HK-2 (cell line): ENCODE measurements at regions not wholly inside any gene's neighbourhood (a gene's known extent, or its start where the extent isn't known, plus 50 kb on each side); places are given as distances from the start of the nearest gene placed in this dataset.
"Not testable (repeated sequence)": the region's sequence is repeated elsewhere in the genome, so short reads cannot be mapped to it uniquely, and the experiment has no call there.

Experiments
- DNase-seq: peaks from one replicate; pipeline ENCODE4 v3.0.0-alpha.2; 2018; ENCODE audit not compliant: unreplicated experiment

- no peak for DNase-seq
Measured at GRCh38 chr3:103968131-103968530, 1398.6 kb upstream of the ALCAM start.

- DNase-seq, result no peak
Measured at GRCh38 chr3:103968751-103969150, 1398.0 kb upstream of the ALCAM start.

DNA sequence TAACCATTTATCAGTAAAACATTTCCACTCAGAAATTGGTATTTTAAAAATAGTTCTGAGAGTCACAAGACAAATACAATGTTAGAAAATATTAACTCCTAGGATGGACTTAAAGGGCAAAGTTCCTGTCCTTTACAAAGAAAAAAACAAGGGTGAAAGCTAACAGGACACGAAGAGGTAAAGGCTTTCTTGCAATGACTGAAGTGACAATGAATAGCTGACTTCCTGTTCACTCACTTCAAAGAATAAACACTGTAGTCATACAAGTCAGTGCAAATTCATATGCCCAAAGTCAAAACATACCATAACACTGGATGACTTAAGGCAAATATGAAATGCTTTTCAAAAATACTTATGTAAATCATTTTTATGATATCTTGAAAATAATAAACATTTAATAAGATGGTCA is 1389.8 kb upstream of the ALCAM start:
- no peak for DNase-seq

DNA sequence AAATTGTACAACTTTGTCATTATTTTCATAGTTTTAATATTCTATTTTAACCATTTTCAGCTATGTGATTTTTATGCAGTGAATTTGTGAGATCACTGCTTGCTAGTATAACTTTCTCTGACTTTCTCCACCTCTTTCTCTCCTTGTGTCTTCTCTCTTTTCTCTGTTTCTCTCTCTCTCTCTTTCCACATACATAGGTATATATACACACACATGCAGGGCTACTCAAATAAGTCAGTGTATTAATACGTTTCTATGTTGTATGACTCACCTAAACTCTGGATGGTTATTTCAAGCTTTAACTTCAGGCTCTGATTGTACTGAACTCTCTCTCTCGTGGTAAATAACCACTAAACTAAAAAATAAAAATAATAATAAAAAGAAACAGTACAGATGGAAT is 1389.3 kb upstream of the ALCAM start:
- DNase-seq, result no peak

DNA sequence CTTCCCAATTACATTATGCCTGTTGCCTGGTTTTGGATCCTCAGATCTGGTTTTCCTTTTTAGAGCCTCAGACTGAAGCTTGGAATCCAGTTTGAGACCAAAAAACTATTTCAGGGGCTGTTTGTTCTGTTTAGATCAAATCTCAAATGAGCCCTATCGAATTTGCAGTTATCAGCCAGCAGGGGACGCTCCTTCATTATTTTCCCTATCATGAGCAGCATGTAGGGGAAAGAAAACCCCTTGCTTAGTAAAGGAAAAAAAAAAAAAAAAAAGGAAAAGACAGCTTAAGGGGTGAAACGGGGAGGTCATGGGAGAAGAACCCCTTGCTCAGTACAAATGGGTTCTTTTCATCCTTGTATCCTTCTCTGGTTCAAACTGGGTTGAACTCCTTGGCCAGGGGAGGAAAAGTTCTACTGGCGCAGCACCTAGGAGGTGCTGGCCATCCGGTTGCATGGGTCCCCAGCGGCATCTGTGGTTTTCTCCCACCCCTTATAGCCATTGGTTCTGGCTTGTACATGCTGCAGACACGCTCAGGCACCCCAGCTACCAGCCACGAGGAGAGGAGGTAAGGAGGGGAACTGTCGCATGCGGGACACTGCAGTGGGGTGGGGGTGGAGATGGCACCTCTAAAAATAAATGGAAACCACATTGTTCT is 1375.1 kb upstream of the ALCAM start:
- DNase-seq, result peak; percentile 16

- no peak for DNase-seq
Measured at GRCh38 chr3:103992469-103992868, 1374.2 kb upstream of the ALCAM start.

- DNase-seq, result no peak
Measured at GRCh38 chr3:104004956-104005355, 1361.8 kb upstream of the ALCAM start.

GRCh38 chr3:104005815-104006214 is 1360.9 kb upstream of the ALCAM start:
- no peak for DNase-seq

- no peak for DNase-seq
Measured at GRCh38 chr3:104018541-104018940, 1348.2 kb upstream of the ALCAM start.

DNA sequence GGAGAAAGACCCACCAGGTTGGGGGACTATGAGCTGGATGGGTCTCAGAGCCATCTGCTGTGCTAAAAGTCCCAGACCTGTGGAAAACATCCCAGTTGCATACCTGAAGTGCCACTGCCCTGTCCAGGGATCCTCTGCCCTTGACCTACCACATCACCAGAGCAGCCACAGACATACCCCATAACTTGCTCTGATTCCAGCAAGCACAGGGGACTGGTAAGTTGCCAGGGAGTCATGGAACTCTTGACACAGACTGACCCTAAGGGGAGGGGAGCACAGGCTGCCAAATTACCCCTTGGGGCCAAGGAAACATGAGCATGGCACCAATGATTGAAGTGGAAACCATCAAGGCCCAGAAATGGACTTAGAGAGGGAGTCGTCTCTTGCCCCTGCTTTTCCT is 1335.1 kb upstream of the ALCAM start:
- no peak for DNase-seq

DNA sequence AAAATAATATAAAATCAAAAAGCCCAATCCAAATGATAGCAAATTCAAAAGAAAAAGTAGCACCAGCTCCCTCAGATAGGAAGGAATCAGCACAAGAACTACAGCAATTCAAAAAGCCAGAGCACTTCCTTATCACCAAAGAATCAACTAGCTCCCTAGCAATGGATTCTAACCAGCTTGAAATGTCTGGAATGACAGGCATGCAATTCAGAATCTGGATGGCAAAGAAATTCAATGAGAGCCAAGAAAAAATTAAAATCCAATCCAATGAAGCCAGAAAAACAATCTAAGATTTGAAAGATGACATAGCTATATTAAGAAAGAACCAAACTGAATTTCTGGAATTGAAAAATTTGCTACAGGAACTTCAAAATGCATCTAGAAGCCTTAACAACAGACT is 1334.4 kb upstream of the ALCAM start:
- DNase-seq, result no peak

DNA sequence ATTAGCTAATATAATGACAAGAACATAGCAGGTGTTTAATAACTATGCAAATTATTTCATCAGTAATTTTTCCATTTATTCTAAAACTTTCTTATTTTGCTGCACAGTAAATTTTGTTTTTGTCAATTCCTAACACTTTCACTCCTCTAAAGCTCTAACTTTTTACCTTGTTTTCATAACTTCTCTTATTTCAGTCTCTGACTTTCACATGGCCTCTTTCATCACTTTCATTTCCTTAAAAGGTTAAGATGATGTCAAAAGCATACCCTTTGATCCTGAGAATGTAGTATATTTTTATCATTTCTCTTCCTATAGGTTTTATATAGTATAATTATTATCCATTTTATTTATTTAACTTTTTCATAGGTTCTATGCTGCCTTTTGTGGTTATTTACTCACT is 1325.8 kb upstream of the ALCAM start:
- DNase-seq, result no peak

- not testable (repeated sequence) for DNase-seq
Measured at GRCh38 chr3:104043001-104043543, 1323.6 kb upstream of the ALCAM start.

GRCh38 chr3:104044002-104044401 is 1322.7 kb upstream of the ALCAM start:
- DNase-seq, result no peak

- no peak for DNase-seq
Measured at GRCh38 chr3:104066658-104067057, 1300.1 kb upstream of the ALCAM start.

DNA sequence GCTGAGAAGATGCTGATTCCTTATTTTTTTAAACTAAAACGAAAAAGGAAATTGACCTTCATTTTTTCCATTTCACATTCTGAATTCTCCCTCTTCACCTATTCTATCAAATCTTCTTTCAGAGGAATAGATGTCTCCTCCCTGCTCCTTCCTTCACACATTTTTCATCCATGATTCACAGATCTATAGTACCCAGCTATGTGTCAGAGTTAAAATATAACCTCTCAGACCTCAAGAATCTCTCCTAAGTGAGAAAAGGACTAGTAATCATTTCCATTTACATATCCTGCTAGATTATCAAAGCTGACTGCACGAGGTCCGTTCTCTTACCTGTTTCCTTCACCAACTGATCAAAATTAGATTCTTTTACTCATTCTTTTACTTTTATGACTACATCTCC is 1297.6 kb upstream of the ALCAM start:
- DNase-seq, result no peak

- no peak for DNase-seq
Measured at GRCh38 chr3:104070906-104071305, 1295.8 kb upstream of the ALCAM start.

GRCh38 chr3:104080088-104080626 is 1286.6 kb upstream of the ALCAM start:
- DNase-seq, result no peak

DNA sequence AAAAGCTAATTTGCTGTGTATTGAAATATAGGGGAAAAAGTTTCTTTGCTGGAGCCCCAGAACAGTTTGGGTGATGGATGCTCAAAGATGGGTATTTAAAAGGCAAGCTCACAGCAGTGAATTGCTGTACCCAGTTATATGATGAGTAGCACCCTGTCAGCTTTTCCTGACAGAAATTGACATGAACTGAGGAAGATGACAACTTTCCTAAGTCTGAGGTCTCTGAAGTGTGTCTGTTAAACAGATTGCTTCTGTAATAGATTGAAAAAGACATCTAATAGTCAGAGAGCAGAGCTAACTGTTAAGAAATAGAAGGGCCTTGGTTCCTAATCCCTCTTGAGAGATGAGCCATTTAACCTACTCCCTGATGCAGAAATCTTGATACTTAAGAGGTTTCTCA is 1278.0 kb upstream of the ALCAM start:
- DNase-seq, result no peak

- DNase-seq, result not testable (repeated sequence)
Measured at GRCh38 chr3:104089987-104090386, 1276.7 kb upstream of the ALCAM start.

GRCh38 chr3:104101736-104102135 is 1265.0 kb upstream of the ALCAM start:
- no peak for DNase-seq

- DNase-seq, result peak; percentile 37
Measured at GRCh38 chr3:104102386-104102785, 1264.3 kb upstream of the ALCAM start.

- no peak for DNase-seq
Measured at GRCh38 chr3:104106276-104106675, 1260.4 kb upstream of the ALCAM start.

GRCh38 chr3:104108522-104108921 is 1258.2 kb upstream of the ALCAM start:
- DNase-seq, result no peak
